Mesothelial cell of epicardium (in vitro differentiated cells): ENCODE measurements at regions not wholly inside any gene's neighbourhood (a gene's known extent, or its start where the extent isn't known, plus 50 kb on each side); places are given as distances from the start of the nearest gene placed in this dataset.

Experiments used
- DNase-seq, 2 experiments: peaks; one replicate each; pipeline ENCODE4 v3.0.0; 2021; ENCODE audit warnings: low spot score in 2 of 2; ENCODE audit not compliant: unreplicated experiment in 2 of 2
- H3K27ac Mint-ChIP-seq: 2 replicates; pipeline ENCODE4 v1.8.0; 2021; ENCODE audit warnings: mixed read lengths
- H3K27me3 Mint-ChIP-seq: 2 replicates; pipeline ENCODE4 v1.8.0; 2021; ENCODE audit warnings: low read depth, mixed read lengths
- H3K36me3 Mint-ChIP-seq: 2 replicates; pipeline ENCODE4 v1.8.0; 2021; ENCODE audit warnings: mixed read lengths
- H3K4me1 Mint-ChIP-seq: 2 replicates; pipeline ENCODE4 v1.8.0; 2021; ENCODE audit warnings: mixed read lengths
- H3K4me3 Mint-ChIP-seq: 2 replicates; pipeline ENCODE4 v1.8.0; 2021; ENCODE audit warnings: mild to moderate bottlenecking, moderate library complexity, mixed read lengths
- H3K9me3 Mint-ChIP-seq: 2 replicates; pipeline ENCODE4 v1.8.0; 2021; ENCODE audit warnings: mixed read lengths
- CTCF ChIP-seq: fragments of 200-600 bp; sonication (generic); IDR thresholded peaks from one replicate; pipeline ENCODE4 v1.5.0; 2021; ENCODE audit warnings: antibody characterized with exemption; ENCODE audit not compliant: unreplicated experiment

- no peak for TF ChIP-seq CTCF
- Mint-ChIP-seq H3K27me3 (no peaks in the 10 kb centered on the region), H3K4me3 (no peak overlapping the region), H3K27ac (peak overlapping the region; percentile 73), H3K9me3 (peaks cover 8% of the 10 kb centered on the region), H3K4me1 (peaks cover 33% of the 10 kb centered on the region), H3K36me3 (no peaks in the 10 kb centered on the region)
- DNase-seq = no peak
These were observed 324.2 kb downstream of the TPBG start for GRCh38 chr6:82687855-82688254.

- no peak for TF ChIP-seq CTCF
- Mint-ChIP-seq H3K36me3 (no peaks in the 10 kb centered on the region), H3K27me3 (no peaks in the 10 kb centered on the region), H3K4me3 (no peak overlapping the region), H3K27ac (no peak overlapping the region), H3K9me3 (peaks cover 4% of the 10 kb centered on the region), H3K4me1 (peaks cover 31% of the 10 kb centered on the region)
- no peak for DNase-seq
These were observed 326.7 kb downstream of the TPBG start for GRCh38 chr6:82690283-82690682.

- Mint-ChIP-seq H3K9me3 (peaks cover 4% of the 10 kb centered on the region), H3K36me3 (no peaks in the 10 kb centered on the region), H3K27me3 (no peaks in the 10 kb centered on the region), H3K4me1 (peaks cover 24% of the 10 kb centered on the region), H3K4me3 (no peak overlapping the region), H3K27ac (no peak overlapping the region)
- no peak for TF ChIP-seq CTCF
- no peak for DNase-seq
These were observed 328.4 kb downstream of the TPBG start for GRCh38 chr6:82691997-82692396.

DNA sequence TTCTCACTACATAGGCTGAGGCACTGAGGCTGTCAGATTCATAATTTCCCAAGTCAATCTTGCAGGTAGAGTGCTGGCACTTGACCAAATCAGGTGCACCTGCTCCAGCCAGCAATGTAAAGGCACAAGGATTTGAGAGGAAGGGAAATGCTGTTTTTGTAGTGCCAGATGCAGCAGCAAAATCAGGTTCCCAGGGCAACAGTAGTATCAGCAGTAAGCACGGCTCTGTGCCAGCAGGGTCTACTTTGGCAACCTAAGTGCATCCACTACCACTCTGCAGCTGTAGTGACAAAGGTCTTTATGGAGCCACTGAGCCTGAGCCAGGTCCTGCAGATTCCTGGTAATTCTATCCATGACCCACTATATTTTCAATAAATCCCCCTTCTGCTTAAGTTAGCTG is 329.5 kb downstream of the TPBG start:
- Mint-ChIP-seq H3K4me1 (peaks cover 16% of the 10 kb centered on the region), H3K27ac (no peak overlapping the region), H3K36me3 (no peaks in the 10 kb centered on the region), H3K27me3 (no peaks in the 10 kb centered on the region), H3K9me3 (peaks cover 4% of the 10 kb centered on the region), H3K4me3 (no peak overlapping the region)
- DNase-seq = no peak
- no peak for TF ChIP-seq CTCF

- H3K27me3 Mint-ChIP-seq = no peaks in the 10 kb centered on the region
- no peak overlapping the region for H3K4me3 Mint-ChIP-seq
- H3K9me3 Mint-ChIP-seq = peaks cover 16% of the 10 kb centered on the region
- H3K36me3 Mint-ChIP-seq = peaks cover 6% of the 10 kb centered on the region
- no peak for DNase-seq
- H3K4me1 Mint-ChIP-seq = no peaks in the 10 kb centered on the region
- TF ChIP-seq CTCF = no peak
- H3K27ac Mint-ChIP-seq = no peak overlapping the region
These were observed 337.7 kb downstream of the TPBG start for GRCh38 chr6:82701341-82701740.

DNA sequence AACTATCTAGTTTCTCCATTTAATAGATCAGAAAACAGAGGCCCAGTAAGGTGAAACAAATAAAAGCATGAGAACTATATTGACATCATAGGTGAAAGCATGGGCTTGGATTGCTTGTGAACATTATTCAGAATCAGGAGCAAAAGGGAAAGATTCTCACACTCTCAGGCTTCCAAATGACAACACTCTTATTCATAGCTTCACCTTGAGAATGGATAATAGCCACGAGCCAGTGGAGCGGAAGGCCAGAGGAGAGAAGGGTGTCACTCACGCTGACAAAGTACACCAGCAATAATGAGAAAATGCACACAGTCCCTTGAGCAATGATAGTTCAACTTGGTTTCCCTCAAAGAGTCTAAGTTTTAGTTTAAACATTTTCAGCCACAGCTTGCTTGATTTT is 339.0 kb downstream of the TPBG start:
- H3K27ac Mint-ChIP-seq = no peak overlapping the region
- TF ChIP-seq CTCF = no peak
- DNase-seq = no peak
- H3K36me3 Mint-ChIP-seq = peaks cover 6% of the 10 kb centered on the region
- peaks cover 21% of the 10 kb centered on the region for H3K9me3 Mint-ChIP-seq
- no peaks in the 10 kb centered on the region for H3K4me1 Mint-ChIP-seq
- no peak overlapping the region for H3K4me3 Mint-ChIP-seq
- H3K27me3 Mint-ChIP-seq = no peaks in the 10 kb centered on the region
